ENCODE measurements at regions not wholly inside any gene's neighbourhood (a gene's known extent, or its start where the extent isn't known, plus 50 kb on each side); places are given as distances from the start of the nearest gene placed in this dataset.

DNA sequence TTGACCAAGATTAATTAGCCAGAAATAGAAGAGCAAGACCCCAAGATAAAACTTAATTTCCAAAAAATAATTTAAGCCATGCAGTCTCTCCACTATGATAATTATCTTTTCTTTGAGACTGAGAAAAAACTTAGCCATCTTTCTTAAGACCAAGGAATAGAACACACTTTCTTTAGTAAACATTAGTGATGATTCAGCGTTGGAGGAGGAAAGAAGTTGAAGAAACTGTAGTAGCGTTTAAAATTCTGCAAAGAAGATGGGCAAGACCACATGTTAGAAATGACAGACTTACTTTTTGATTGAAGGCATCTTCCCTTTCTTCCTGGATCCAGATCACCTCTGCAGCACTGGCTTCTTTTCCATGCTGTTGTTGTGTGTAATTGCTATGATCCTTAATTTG lies 124.8 kb upstream of the RASSF8 start:
- TF ChIP-seq, protein P1, sequence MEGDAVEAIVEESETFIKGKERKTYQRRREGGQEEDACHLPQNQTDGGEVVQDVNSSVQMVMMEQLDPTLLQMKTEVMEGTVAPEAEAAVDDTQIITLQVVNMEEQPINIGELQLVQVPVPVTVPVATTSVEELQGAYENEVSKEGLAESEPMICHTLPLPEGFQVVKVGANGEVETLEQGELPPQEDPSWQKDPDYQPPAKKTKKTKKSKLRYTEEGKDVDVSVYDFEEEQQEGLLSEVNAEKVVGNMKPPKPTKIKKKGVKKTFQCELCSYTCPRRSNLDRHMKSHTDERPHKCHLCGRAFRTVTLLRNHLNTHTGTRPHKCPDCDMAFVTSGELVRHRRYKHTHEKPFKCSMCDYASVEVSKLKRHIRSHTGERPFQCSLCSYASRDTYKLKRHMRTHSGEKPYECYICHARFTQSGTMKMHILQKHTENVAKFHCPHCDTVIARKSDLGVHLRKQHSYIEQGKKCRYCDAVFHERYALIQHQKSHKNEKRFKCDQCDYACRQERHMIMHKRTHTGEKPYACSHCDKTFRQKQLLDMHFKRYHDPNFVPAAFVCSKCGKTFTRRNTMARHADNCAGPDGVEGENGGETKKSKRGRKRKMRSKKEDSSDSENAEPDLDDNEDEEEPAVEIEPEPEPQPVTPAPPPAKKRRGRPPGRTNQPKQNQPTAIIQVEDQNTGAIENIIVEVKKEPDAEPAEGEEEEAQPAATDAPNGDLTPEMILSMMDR (IDR thresholded peaks at IDR 0.05; ENCODE audit: borderline replicate concordance, extremely low read depth, low read length, poor library complexity, severe bottlenecking) = no peak
- TF ChIP-seq EZH2 (IDR thresholded peaks at IDR 0.05; ENCODE audit: borderline replicate concordance, low read depth, low read length, severe bottlenecking) = no peak

All from DND-41 (cell line).